AG09319 (cell line): ENCODE measurements at regions not wholly inside any gene's neighbourhood (a gene's known extent, or its start where the extent isn't known, plus 50 kb on each side); places are given as distances from the start of the nearest gene placed in this dataset.

Experiments
- DNase-seq: peaks from one replicate; pipeline ENCODE4 v3.0.0-alpha.2; 2010; ENCODE audit warnings: low read depth; ENCODE audit errors: extremely low read depth
- TF ChIP-seq, protein P1 (sequence below): IDR thresholded peaks from 2 replicates; pipeline ENCODE4 v1.5.1; 2011; ENCODE audit warnings: low read depth, mild to moderate bottlenecking, inconsistent platforms, low read length, moderate library complexity

DNA sequence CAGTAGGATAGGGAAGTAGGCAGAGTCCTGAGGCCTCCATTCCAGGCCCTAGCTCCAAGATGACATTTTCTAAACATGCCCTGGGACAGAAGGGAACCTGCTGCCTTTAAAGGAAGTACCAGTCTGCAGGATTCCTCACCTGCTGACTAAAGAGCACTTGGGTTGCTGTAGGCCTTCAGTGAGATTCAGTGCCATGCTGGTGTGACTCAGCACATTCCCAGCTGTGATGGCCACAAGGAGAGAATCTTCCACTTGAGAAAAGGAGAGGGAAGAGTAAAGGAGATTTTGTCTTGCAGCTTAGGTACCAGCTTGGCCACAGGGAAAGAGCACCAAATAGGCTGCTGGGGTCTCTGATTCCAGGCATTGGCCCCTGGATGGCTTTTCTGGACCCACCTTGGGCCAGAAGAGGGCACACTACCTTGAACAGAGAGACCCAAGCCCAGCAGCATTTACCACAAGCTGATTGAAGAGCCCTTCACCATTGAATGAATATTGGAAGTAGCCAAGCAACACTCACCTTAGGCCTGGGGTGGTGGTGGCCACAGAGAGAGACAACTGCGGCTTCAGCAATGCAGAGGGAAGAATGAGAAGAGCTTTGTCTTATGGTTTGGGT, 498.3 kb downstream of the KCNH5 start:
- no peak for DNase-seq
- TF ChIP-seq, protein P1, sequence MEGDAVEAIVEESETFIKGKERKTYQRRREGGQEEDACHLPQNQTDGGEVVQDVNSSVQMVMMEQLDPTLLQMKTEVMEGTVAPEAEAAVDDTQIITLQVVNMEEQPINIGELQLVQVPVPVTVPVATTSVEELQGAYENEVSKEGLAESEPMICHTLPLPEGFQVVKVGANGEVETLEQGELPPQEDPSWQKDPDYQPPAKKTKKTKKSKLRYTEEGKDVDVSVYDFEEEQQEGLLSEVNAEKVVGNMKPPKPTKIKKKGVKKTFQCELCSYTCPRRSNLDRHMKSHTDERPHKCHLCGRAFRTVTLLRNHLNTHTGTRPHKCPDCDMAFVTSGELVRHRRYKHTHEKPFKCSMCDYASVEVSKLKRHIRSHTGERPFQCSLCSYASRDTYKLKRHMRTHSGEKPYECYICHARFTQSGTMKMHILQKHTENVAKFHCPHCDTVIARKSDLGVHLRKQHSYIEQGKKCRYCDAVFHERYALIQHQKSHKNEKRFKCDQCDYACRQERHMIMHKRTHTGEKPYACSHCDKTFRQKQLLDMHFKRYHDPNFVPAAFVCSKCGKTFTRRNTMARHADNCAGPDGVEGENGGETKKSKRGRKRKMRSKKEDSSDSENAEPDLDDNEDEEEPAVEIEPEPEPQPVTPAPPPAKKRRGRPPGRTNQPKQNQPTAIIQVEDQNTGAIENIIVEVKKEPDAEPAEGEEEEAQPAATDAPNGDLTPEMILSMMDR = no peak

DNA sequence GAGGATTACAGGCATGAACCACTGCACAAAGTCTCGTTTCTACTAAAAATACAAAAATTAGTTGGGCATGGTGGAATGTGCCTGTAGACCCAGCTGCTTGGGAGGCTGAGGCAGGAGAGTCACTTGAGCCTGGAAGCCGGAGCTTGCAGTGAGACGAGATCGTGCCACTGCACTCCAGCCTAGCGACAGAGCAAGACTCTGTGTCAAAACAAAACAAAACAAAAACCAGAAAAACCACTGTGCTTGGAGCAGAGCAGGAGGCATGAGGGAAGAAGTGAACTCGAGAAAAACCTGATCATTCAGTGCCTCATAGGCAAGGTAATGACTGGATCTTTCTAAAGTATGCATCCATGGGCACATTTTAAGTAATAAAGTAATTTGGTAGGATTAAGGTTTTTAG, 487.8 kb downstream of the KCNH5 start:
- DNase-seq = no peak
- TF ChIP-seq, protein P1 = no peak

- TF ChIP-seq, protein P1 = no peak
- no peak for DNase-seq
These were observed 486.8 kb downstream of the KCNH5 start for GRCh38 chr14:62558451-62558850.

DNA sequence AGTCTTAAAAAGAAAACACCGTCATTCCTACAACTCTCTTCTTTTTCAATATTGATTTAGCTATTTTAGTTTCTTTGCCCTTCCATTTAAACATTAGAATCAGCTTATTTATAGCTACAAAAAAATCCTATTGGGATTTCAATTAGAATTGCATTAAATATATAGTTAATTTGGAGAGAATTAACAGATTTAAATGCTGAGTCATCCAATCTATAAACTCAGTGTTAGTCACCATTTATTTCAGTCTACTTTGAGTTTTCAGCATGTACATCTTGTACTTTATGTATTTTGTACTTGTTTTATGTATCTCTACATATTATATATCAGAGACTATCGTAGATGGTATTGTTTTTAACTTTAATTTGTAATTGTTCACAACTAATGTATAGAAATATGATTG, 460.0 kb downstream of the KCNH5 start:
- TF ChIP-seq, protein P1 = no peak
- no peak for DNase-seq

- TF ChIP-seq, protein P1 = no peak
- DNase-seq = no peak
These were observed 452.4 kb downstream of the KCNH5 start for GRCh38 chr14:62592877-62593276.

- DNase-seq = no peak
- TF ChIP-seq, protein P1 = no peak
These were observed 448.1 kb downstream of the KCNH5 start for GRCh38 chr14:62597143-62597542.

DNA sequence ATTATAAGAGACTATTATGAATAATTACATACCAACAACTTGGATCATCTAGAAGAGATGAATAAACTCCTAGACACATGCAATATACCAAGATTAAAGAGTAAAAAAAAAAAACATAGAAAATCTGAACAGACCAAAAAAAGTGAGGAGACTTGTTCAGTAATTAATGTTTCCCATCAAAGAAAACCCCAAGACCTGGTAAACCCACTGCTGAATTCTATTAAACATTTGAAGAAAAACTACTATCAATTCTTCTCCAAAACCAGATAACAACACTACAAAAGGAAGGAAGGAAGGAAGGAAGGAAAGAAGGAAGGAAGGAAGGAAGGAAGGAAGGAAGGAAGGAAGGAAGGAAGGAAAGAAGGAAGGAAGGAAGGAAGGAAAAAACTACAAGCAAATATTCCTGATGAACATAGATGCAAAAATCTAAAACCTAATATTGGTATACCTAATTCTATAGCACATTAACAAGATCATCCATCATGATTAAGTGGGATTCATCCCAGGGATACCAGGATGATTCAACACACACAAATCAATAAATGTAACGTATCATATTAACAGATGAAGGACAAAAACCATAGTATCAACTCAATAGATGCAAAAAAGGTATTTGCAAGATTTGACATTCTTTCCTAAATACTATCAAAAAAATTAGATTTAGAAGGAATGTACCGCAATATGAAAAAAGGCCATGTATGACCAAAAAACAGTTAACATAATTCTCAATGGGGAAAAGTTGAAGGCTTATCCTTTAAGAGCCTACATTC, 445.5 kb downstream of the KCNH5 start:
- DNase-seq = no peak
- TF ChIP-seq, protein P1 = no peak
